NB4 (cell line): ENCODE measurements at regions not wholly inside any gene's neighbourhood (a gene's known extent, or its start where the extent isn't known, plus 50 kb on each side); places are given as distances from the start of the nearest gene placed in this dataset.

Experiments used
- CTCF ChIP-seq: IDR thresholded peaks from one replicate; pipeline ENCODE4 v1.5.1; 2012; ENCODE audit warnings: low read depth, low read length
- MAX ChIP-seq: IDR thresholded peaks from 2 replicates; pipeline ENCODE4 v1.6.1; 2011; ENCODE audit warnings: low read depth, low read length
- POLR2A ChIP-seq: IDR thresholded peaks from 2 replicates; pipeline ENCODE4 v1.6.1; 2011; ENCODE audit warnings: mild to moderate bottlenecking; ENCODE audit not compliant: insufficient read length; ENCODE audit errors: extremely low read depth

GRCh38 chr3:191715585-191715984 lies 254.6 kb downstream of the PYDC2 start:
- no peak for TF ChIP-seq CTCF
- no peak for TF ChIP-seq POLR2A
- no peak for TF ChIP-seq MAX
